GM21576 (cell line): ENCODE measurements at regions not wholly inside any gene's neighbourhood (a gene's known extent, or its start where the extent isn't known, plus 50 kb on each side); places are given as distances from the start of the nearest gene placed in this dataset.
A peak's percentile ranks its signal among the peaks of the same experiment; 100 is the strongest.
"Not testable (repeated sequence)": the region's sequence is repeated elsewhere in the genome, so short reads cannot be mapped to it uniquely, and the experiment has no call there.

Experiments
- ATAC-seq: cut with Tn5 transposase; IDR thresholded peaks from one replicate; pipeline ENCODE4 v1.9.1; 2021; ENCODE audit warnings: mild to moderate bottlenecking, moderate library complexity; ENCODE audit not compliant: unreplicated experiment

GRCh38 chr13:58472483-58472882, 840.9 kb downstream of the PCDH17 start:
- no peak for ATAC-seq

- ATAC-seq: no peak
Observed at GRCh38 chr13:58474581-58474980, 843.0 kb downstream of the PCDH17 start.

DNA sequence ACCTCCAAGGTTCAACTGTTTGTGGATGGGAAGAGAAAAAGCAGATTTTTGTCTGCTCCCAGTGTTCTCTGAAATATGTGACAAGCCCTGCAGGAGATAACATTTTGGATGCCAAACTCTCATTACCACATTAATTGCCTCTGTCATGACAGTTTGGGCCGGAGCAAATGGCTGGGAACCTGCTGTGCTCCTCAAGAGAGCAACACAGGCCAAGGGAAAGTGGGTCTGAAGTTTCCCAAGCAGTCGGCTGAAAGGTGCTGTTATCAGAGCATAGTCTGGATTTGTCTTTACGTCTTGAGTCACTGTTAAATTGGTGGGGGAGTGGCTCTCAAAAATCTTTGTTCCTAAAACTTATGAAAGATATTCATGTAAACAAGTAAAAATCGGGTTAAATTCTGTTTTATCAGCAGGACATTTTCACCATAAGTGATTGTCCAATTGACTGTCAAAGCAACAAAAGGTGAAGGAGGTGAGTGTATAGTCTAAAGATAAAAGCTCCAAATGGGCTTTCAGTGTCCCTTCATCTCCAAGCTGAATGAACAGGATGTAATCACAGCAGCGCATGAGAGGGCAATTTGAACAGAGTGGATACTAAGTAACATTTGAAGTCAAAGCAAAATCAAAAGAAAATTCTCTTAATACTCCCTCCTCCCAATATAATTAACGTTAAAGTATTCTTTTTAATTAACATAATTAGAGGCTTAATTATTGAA, 844.8 kb downstream of the PCDH17 start:
- no peak for ATAC-seq

GRCh38 chr13:58478858-58479257, 847.3 kb downstream of the PCDH17 start:
- no peak for ATAC-seq

DNA sequence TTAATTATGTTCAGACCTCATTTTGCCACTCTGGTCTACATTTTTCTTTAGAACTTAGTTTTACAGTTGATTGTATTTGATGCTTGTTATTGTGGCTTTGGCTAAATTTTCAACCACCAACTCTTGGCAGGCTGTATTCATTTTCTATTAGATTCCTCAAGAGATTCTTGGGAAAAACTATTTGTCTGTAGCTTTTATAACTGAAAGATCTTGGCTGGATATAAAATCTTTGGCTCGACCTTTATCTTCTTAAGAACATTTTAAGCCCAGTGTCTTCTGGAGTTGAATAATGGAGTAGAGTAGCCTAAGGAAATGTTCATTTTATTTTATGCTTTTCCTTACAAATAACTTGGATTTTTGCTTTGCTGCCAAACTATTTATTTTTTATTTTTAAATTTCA, 848.5 kb downstream of the PCDH17 start:
- no peak for ATAC-seq

GRCh38 chr13:58488251-58488650, 856.7 kb downstream of the PCDH17 start:
- no peak for ATAC-seq

- ATAC-seq: no peak
Observed at GRCh38 chr13:58495668-58496067, 864.1 kb downstream of the PCDH17 start.

GRCh38 chr13:58500938-58501337, 869.4 kb downstream of the PCDH17 start:
- no peak for ATAC-seq

- not testable (repeated sequence) for ATAC-seq
Observed at GRCh38 chr13:58504202-58504700, 872.7 kb downstream of the PCDH17 start.

DNA sequence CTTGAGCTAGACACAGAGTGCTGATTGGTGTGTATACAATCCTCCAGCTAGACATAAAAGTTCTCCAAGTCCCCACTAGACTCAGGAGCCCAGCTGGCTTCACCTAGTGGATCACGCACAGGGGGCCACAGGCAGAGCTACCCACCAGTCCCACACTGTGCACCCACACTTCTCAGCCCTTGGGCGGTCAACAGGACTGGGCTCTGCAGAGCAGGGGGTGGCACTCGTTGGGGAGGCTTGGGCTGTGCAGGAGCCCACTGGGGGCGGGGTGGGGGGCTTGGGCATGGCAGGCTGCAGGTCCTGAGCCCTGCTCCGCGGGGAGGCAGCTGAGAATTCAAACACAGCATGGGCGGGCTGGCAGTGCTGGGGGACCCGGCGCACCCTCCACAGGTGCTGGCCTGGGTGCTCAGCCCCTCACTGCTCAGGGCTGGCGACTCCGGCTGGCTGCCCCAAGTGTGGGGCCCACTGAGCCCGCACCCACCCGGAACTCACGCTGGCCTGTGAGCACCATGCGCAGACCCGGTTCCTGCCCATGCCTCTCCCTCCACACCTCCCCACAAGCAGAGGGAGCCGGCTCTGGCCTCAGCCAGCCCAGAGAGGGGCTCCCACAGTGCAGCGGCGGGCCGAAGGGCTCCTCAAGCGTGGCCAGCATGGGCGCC, 873.8 kb downstream of the PCDH17 start:
- ATAC-seq: not testable (repeated sequence)

GRCh38 chr13:58528351-58528750, 896.8 kb downstream of the PCDH17 start:
- no peak for ATAC-seq

DNA sequence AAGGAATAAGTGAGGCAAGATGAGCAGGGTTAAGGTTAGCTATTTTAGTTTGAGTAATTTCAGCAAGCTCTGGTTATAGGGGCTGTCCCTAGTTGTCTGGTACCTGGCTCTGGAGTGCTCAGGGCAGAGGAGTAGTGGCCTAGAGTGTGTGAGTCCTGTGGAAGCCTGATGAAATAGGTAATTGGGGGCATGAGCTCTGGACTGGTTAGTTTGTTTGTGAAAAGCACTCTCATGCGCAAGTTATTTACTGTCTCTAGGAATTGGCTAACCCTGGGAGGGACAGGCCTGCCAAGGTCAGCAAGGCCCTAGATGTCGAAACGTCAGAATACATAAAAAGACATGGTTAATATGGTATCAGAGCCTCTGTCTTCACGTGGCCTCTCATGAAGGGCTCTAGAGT, 900.1 kb downstream of the PCDH17 start:
- no peak for ATAC-seq

DNA sequence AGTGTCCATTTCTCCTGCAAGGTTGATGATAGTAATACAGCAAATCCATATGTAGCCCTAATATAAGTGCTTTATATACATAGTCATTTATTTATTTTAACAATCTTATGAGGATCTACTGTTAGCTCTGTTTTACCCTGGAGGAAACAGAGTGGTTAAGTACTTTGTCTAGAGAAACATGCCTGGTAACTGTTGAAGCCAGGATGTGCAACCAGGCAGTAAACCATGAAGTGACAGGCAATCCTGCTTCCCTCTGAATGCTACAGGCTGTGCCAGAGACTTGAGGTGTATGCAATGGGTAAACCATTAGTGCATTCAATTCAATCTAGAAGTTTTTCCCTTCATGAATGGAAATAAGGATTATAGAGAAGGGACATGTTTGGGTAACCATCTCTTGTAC, 911.0 kb downstream of the PCDH17 start:
- ATAC-seq: no peak

DNA sequence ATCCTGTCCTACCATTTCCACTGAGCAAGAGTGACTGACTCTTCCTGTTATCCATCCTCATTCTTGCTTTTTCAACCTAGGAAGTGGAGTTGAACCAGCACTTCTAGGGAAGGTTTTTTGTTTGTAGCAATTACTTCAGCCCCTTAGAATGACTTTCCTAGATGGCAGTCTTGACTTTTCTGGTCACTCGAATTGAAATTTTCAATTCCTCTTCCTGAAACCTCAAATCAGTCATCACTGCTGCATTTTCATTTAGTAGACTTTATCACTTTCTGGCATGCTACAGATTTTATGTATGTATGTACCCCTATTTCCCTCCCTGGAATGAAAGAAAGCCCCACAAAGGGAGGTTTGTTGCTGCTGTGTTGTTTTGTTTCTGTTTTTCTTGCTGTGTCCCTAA, 915.9 kb downstream of the PCDH17 start:
- no peak for ATAC-seq

DNA sequence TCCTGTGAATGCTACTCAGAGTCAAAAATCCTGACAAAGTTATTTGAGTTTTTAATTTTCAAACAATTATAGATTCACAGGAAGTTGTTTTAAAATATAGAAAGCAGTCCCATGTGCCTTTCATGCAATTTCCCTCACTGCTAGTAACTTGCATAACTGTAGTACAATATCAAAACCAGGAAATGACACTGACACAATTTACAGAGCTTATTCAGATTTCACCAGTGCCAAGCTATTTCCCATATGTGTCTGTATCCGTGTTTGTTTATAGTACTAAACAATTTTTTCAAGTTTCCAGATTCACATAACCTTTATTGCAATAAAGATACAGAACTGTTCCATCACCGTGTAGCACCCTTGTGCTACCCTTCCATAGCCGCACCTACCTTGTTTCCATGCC, 934.6 kb downstream of the PCDH17 start:
- ATAC-seq: no peak

DNA sequence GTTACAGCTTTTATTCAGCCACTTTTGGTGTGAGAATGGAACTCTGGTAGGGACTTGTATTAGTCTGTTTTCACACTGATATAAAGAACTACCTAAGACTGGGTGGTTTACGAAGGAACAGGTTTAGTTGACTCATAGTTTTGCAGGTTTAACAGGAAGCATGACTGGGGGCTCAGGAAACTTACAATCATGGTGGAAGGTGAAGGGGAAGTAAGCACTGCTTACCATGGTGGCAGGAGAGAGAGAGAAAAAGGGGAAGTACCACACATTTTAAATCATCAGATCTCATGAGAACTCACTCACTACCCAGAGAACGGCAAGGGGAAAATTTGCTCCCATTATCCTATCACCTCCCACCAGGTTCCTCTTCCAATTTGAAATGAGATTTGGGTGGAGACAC, 942.2 kb downstream of the PCDH17 start:
- ATAC-seq: no peak

DNA sequence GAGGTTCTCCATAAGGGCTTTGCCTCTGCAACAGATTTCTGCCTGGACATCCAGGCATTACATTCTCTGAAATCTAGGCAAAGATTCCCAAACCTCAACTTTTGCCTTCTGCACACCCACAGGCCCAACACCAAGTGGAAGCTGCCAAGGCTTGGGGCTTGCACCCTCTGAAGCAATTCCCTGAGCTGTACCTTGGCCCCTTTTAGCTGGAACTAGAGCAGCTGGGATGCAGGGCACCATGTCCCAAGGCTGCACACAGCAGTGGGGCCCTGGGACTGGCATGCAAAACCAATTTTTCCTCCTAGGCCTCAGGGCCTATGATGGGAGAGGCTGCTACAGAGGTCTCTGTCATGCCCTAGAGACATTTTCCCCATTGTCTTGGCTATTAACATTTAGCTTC, 943.2 kb downstream of the PCDH17 start:
- ATAC-seq: no peak

- no peak for ATAC-seq
Observed at GRCh38 chr13:58579468-58579867, 947.9 kb downstream of the PCDH17 start.

- ATAC-seq: no peak
Observed at GRCh38 chr13:58583966-58584365, 952.4 kb downstream of the PCDH17 start.

- ATAC-seq: no peak
Observed at GRCh38 chr13:58584610-58585009, 953.1 kb downstream of the PCDH17 start.

DNA sequence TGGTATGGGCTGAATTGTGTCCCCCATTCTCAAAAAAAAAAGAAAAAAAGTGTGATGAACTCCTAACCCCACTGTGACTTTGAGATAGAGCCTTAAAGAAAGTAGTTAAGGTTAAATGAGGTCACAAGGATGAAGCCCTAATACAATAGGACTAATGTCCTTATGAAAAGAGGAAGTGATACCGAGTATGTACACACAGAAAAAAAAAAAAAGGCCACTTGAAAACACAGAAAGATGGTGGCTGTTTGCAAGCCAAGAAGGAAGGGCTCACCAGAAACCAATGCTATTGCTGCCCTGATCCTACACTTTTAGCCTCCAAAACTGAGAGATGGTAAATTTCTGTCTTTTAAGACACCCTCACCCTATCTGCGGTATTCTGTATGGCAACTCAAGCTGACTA, 955.6 kb downstream of the PCDH17 start:
- ATAC-seq: peak; percentile 98

DNA sequence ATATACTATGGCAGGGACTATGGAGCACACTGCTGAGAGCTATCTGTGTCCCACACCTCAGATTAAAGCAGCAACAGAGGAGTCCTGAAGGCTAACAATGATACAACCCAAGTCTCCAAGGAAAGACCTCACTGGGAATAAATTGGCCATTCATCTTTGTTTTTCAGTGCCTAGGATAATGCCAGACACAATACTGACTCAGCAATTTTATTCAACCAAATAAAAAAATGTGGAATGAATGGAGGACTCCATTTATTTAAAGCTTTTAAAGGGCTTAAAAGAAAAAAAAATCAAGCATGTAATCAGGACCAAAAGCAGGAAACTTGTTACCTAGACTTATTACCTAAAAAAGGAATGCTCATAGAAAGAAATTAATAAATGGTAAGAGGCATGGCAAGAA, 960.5 kb downstream of the PCDH17 start:
- ATAC-seq: no peak

DNA sequence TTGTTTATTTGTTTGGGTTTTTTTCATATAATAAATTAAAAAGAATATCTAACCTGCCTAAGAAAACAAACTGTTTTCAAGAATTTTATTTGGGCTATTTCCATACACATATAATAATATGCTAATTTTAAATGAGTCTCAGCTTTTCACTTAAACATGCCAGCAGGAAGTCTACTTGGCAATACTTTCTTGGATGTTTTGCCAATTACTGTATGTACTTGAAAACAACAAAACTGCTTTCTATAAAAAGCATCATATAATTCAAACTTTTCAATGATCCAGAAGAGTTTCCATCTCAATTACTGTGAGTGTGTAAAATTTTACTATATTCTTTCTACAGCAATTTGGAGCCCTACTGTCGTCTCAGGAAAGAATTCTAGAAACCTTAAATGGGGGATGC, 961.2 kb downstream of the PCDH17 start:
- no peak for ATAC-seq
